AG09309 (cell line): ENCODE measurements at regions not wholly inside any gene's neighbourhood (a gene's known extent, or its start where the extent isn't known, plus 50 kb on each side); places are given as distances from the start of the nearest gene placed in this dataset.

ENCODE experiments used
- DNase-seq: peaks from one replicate; pipeline ENCODE4 v3.0.0-alpha.2; 2010; ENCODE audit warnings: low read depth
- H3K4me3 ChIP-seq: 2 replicates; pipeline ENCODE4 v1.5.1; 2011; ENCODE audit warnings: mild to moderate bottlenecking, low read depth, low read length, moderate library complexity; ENCODE audit not compliant: control insufficient read depth
- TF ChIP-seq, protein P1 (sequence below): IDR thresholded peaks from 2 replicates; pipeline ENCODE4 v1.5.1; 2011; ENCODE audit warnings: mild to moderate bottlenecking, low read depth, low read length, inconsistent platforms; ENCODE audit not compliant: insufficient read depth, control insufficient read depth; ENCODE audit errors: missing control alignments

DNA sequence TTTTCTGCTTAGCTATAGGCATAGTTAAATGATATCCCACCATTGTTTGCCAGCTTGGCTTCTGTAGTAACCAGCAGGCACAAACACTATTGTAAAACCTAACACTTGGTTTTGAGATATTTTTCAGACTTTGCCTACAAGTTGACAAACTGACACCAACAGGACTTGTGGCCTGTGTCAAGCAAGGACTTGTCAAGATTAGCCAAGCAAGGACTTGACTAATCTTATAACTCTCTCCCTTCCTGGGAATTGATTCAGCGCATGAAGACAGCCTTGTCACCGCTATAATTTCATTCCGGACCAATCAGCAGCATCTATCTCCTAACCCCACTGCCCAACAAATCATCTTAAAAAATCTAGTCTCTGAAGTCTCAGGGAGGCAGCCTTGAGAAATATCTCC is 72.7 kb upstream of the SLITRK1 start:
- DNase-seq, result no peak
- H3K4me3 ChIP-seq, result no peak overlapping the region
- TF ChIP-seq, protein P1, sequence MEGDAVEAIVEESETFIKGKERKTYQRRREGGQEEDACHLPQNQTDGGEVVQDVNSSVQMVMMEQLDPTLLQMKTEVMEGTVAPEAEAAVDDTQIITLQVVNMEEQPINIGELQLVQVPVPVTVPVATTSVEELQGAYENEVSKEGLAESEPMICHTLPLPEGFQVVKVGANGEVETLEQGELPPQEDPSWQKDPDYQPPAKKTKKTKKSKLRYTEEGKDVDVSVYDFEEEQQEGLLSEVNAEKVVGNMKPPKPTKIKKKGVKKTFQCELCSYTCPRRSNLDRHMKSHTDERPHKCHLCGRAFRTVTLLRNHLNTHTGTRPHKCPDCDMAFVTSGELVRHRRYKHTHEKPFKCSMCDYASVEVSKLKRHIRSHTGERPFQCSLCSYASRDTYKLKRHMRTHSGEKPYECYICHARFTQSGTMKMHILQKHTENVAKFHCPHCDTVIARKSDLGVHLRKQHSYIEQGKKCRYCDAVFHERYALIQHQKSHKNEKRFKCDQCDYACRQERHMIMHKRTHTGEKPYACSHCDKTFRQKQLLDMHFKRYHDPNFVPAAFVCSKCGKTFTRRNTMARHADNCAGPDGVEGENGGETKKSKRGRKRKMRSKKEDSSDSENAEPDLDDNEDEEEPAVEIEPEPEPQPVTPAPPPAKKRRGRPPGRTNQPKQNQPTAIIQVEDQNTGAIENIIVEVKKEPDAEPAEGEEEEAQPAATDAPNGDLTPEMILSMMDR, result no peak

DNA sequence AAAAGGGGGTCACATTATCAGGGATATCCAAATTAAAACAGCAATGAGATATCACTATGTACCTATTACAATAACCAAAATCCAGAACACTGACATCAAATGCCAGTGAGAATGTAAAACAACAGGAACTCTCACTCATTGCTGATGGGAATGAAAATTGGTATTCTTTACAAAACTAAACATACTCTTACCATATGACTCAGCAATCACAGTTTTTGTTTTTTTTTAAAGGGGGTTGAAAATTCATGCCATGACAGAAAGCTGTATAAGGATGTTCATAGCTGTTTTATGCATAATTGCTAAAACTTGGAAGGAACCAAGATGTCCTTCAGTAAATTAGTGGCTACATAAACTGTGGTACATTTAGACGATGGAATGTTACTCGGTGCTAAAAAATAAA is 71.6 kb upstream of the SLITRK1 start:
- TF ChIP-seq, protein P1, result no peak
- DNase-seq, result no peak
- no peak overlapping the region for H3K4me3 ChIP-seq

- no peak overlapping the region for H3K4me3 ChIP-seq
- TF ChIP-seq, protein P1, result no peak
- DNase-seq, result no peak
These were observed 68.0 kb upstream of the SLITRK1 start for GRCh38 chr13:83950293-83950692.

GRCh38 chr13:83943530-83944279 is 61.4 kb upstream of the SLITRK1 start:
- DNase-seq, result no peak
- H3K4me3 ChIP-seq, result no peak overlapping the region
- TF ChIP-seq, protein P1, result no peak

- H3K4me3 ChIP-seq, result no peak overlapping the region
- TF ChIP-seq, protein P1, result no peak
- DNase-seq, result no peak
These were observed 59.5 kb upstream of the SLITRK1 start for GRCh38 chr13:83941701-83942335.

- no peak for DNase-seq
- no peak overlapping the region for H3K4me3 ChIP-seq
- TF ChIP-seq, protein P1, result no peak
These were observed 58.5 kb upstream of the SLITRK1 start for GRCh38 chr13:83940742-83941141.

GRCh38 chr13:83937579-83937978 is 55.3 kb upstream of the SLITRK1 start:
- TF ChIP-seq, protein P1, result no peak

More at GRCh38 chr13:83937579-83937978, 55.3 kb upstream of the SLITRK1 start:
- DNase-seq, result no peak
- H3K4me3 ChIP-seq, result no peak overlapping the region
